Stimulated activated effector memory CD8-positive, alpha-beta T cell treated with anti-CD3 and anti-CD28 coated beads, Interleukin-12 subunit alpha, Interleukin-12 subunit beta, amount 100 ng/mL, for 72 hours (primary cell): ENCODE measurements at regions not wholly inside any gene's neighbourhood (a gene's known extent, or its start where the extent isn't known, plus 50 kb on each side); places are given as distances from the start of the nearest gene placed in this dataset.

Experiments used
- ATAC-seq: fragments of 150-1000 bp; cut with Tn5 transposase; 2 replicates; pipeline ENCODE4 v1.10.0; 2021
- DNase-seq, 2 donors: peaks; one replicate each; pipeline ENCODE4 v3.0.0; 2021 to 2022; ENCODE audit warnings: low spot score in 2 of 2
- H3K27ac Mint-ChIP-seq: one replicate; pipeline ENCODE4 v1.8.0; 2022; ENCODE audit warnings: mild to moderate bottlenecking, mixed read lengths
- H3K36me3 Mint-ChIP-seq: one replicate; pipeline ENCODE4 v1.8.0; 2022; ENCODE audit warnings: mild to moderate bottlenecking, mixed read lengths
- H3K4me1 Mint-ChIP-seq: one replicate; pipeline ENCODE4 v1.8.0; 2022; ENCODE audit warnings: mixed read lengths
- H3K4me3 Mint-ChIP-seq: one replicate; pipeline ENCODE4 v1.8.0; 2022; ENCODE audit warnings: mild to moderate bottlenecking, mixed read lengths
- H3K9me3 Mint-ChIP-seq: one replicate; pipeline ENCODE4 v1.8.0; 2022; ENCODE audit warnings: mixed read lengths

- H3K4me1 Mint-ChIP-seq, result no peaks in the 10 kb centered on the region
- H3K4me3 Mint-ChIP-seq, result no peak overlapping the region
- peaks cover 8% of the 10 kb centered on the region for H3K9me3 Mint-ChIP-seq
- no peak for ATAC-seq
- no peak for DNase-seq
- H3K36me3 Mint-ChIP-seq, result no peaks in the 10 kb centered on the region
- no peak overlapping the region for H3K27ac Mint-ChIP-seq
Measured at GRCh38 chr1:56019472-56019871, 559.9 kb downstream of the PLPP3 start.

- DNase-seq, result no peak
- no peak for ATAC-seq
- Mint-ChIP-seq H3K36me3 (no peaks in the 10 kb centered on the region), H3K27ac (no peak overlapping the region), H3K4me3 (no peak overlapping the region), H3K4me1 (no peaks in the 10 kb centered on the region), H3K9me3 (peaks cover 18% of the 10 kb centered on the region)
Measured at GRCh38 chr1:56017336-56017735, 562.0 kb downstream of the PLPP3 start.

DNA sequence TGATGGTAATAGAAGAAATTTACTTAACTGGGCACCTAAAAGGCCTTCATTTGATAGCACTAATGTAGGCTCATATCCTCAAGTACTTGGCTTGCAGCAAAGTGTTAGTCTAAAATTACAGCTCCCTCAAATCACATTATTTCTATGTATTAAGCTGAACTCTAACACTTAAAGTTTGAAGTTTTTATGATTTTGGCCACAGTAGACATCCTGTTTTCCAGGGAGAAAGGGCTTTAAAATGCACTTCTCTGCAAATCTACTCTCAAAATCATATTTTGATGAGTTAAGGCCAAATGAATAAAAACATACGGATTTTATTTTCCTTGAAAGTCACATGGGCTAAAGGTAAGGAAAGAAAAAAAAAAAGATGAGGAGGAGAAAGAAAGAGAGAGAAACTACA, 575.5 kb downstream of the PLPP3 start:
- H3K27ac Mint-ChIP-seq, result no peak overlapping the region

DNA sequence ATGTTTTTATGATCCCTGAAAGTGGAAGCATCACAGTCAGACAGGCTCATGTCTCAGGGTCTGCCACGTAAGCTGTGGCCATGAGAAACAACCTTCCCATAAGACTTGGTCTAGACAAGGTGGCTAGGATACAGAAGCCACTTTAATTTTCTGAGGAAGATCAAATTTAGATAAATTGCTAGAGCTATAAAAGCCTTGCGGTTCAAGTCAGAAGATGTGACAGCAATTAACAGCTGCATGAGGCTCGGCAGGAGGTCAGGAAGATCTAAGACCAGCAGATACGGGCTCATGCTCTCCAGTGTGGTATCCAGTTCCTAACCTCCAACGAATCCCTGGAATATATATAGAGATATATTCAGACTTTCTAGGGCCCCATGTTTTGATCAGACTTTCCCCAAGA, 577.1 kb downstream of the PLPP3 start:
- Mint-ChIP-seq H3K4me1 (no peaks in the 10 kb centered on the region), H3K4me3 (no peak overlapping the region), H3K36me3 (no peaks in the 10 kb centered on the region), H3K9me3 (peaks cover 3% of the 10 kb centered on the region), H3K27ac (no peak overlapping the region)
- no peak for ATAC-seq
- DNase-seq, result no peak

More for the DNA sequence above, 575.5 kb downstream of the PLPP3 start:
- ATAC-seq, result no peak
- no peaks in the 10 kb centered on the region for H3K4me1 Mint-ChIP-seq
- DNase-seq, result no peak
- H3K9me3 Mint-ChIP-seq, result peaks cover 2% of the 10 kb centered on the region
- no peak overlapping the region for H3K4me3 Mint-ChIP-seq
- H3K36me3 Mint-ChIP-seq, result no peaks in the 10 kb centered on the region

- no peak for ATAC-seq
Measured at GRCh38 chr1:56000424-56000823, 578.9 kb downstream of the PLPP3 start.

GRCh38 chr1:55997536-55997935, 581.8 kb downstream of the PLPP3 start:
- DNase-seq (no peak), ATAC-seq (no peak)
- peaks cover 8% of the 10 kb centered on the region for H3K9me3 Mint-ChIP-seq
- H3K4me1 Mint-ChIP-seq, result no peaks in the 10 kb centered on the region
- no peak overlapping the region for H3K27ac Mint-ChIP-seq
- no peak overlapping the region for H3K4me3 Mint-ChIP-seq
- no peaks in the 10 kb centered on the region for H3K36me3 Mint-ChIP-seq

More at GRCh38 chr1:56000424-56000823, 578.9 kb downstream of the PLPP3 start:
- no peak overlapping the region for H3K27ac Mint-ChIP-seq
- H3K4me1 Mint-ChIP-seq, result no peaks in the 10 kb centered on the region
- no peaks in the 10 kb centered on the region for H3K36me3 Mint-ChIP-seq
- H3K4me3 Mint-ChIP-seq, result no peak overlapping the region
- peaks cover 5% of the 10 kb centered on the region for H3K9me3 Mint-ChIP-seq
- DNase-seq, result no peak

DNA sequence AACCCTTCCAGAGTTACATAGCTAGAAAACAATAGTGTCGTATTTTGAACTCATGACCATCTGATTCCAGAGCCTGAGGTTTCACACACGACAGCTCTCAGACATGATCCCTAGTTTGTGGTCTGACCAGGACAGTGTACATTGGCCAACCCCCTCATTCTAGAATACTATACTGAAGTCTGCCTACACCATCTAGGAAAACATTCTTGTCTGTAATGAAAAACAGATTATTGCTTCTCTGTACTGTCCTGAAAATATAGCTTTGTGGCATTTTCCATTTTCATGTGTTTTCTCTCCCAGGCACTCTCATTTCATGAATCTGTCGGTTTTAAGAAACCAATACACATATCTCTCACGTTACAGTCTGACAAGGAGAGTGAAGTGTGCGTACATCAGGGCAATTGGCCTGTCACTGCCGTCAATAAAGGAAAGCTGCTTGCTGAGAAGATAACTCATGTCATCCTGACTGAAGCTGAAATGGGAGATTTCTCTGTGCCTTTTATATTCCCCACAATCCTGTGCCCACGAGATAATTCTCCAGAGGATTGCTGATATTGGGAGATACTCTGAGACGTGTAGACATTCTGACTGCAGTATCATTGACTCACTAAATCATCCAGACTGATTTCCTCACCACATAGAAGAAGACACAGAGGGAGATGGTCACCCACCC, 585.6 kb downstream of the PLPP3 start:
- DNase-seq (no peak), ATAC-seq (no peak)
- H3K36me3 Mint-ChIP-seq, result no peaks in the 10 kb centered on the region
- no peaks in the 10 kb centered on the region for H3K4me1 Mint-ChIP-seq
- H3K4me3 Mint-ChIP-seq, result no peak overlapping the region
- no peak overlapping the region for H3K27ac Mint-ChIP-seq
- peaks cover 6% of the 10 kb centered on the region for H3K9me3 Mint-ChIP-seq

GRCh38 chr1:55990007-55990406, 589.4 kb downstream of the PLPP3 start:
- H3K9me3 Mint-ChIP-seq, result peaks cover under 1% of the 10 kb centered on the region
- DNase-seq (no peak), ATAC-seq (no peak)
- H3K36me3 Mint-ChIP-seq, result no peaks in the 10 kb centered on the region
- H3K4me3 Mint-ChIP-seq, result no peak overlapping the region
- H3K27ac Mint-ChIP-seq, result no peak overlapping the region
- H3K4me1 Mint-ChIP-seq, result no peaks in the 10 kb centered on the region

DNA sequence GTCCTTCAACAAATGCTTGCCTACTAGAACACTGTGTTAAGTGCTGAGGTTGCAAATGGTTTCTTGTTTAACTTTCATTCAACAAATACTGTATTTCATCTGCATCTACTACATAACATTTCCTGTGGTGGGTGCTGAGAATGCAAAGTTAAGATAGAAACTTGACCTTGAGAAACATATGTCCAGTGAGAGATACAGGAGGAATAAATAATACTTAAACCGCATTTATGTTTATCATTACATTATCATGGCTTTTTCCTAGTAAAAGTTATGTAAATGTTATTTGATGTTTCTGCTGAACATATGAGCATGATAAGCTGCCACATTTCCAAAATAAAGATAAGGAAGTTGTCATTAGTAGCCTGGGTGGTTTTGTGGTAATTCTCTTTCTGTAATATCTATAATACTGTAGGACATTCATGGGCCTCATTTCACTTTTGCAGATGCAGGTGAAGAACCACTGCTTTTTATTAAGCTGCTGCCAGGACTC, 590.4 kb downstream of the PLPP3 start:
- DNase-seq (no peak), ATAC-seq (no peak)
- H3K9me3 Mint-ChIP-seq, result no peaks in the 10 kb centered on the region
- H3K4me3 Mint-ChIP-seq, result no peak overlapping the region
- H3K36me3 Mint-ChIP-seq, result no peaks in the 10 kb centered on the region
- H3K27ac Mint-ChIP-seq, result no peak overlapping the region
- H3K4me1 Mint-ChIP-seq, result no peaks in the 10 kb centered on the region

- no peak overlapping the region for H3K4me3 Mint-ChIP-seq
- H3K36me3 Mint-ChIP-seq, result no peaks in the 10 kb centered on the region
- ATAC-seq (no peak), DNase-seq (no peak)
- H3K27ac Mint-ChIP-seq, result no peak overlapping the region
- H3K4me1 Mint-ChIP-seq, result no peaks in the 10 kb centered on the region
- H3K9me3 Mint-ChIP-seq, result no peaks in the 10 kb centered on the region
Measured at GRCh38 chr1:55987491-55988249, 591.7 kb downstream of the PLPP3 start.

- Mint-ChIP-seq H3K4me3 (no peak overlapping the region), H3K4me1 (no peaks in the 10 kb centered on the region), H3K27ac (no peak overlapping the region), H3K9me3 (no peaks in the 10 kb centered on the region), H3K36me3 (no peaks in the 10 kb centered on the region)
- no peak for ATAC-seq
- DNase-seq, result no peak
Measured at GRCh38 chr1:55986003-55986402, 593.4 kb downstream of the PLPP3 start.

DNA sequence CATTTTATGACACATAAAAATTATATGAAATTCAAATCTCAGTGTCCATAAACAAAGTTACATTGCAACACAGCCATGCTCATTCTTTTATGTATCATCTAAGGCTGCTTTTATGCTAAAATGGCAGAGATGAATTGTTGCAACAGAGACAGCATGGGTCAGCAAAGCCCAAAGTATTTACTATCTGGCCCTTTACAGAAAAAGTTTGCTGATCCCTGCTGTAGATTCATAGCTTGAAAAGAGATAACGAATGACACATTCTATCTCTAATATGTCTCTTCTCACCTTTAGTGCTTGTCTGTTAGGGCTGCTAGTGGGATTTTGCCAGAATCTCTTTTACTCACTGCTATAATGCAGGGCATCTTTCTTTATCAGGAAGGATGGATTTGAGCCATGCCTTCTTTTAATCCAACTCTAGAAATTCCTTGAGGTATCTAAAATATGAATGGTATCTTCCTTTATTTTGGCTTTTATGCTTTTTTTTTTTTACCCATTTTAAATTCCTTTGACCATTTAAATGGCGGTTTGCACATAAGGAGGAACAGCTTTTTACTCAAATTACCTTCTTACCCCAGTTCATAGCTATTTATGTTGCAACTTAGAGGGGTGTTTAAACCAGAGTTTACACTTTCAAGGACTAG, 598.2 kb downstream of the PLPP3 start:
- Mint-ChIP-seq H3K4me3 (no peak overlapping the region), H3K4me1 (no peaks in the 10 kb centered on the region), H3K9me3 (no peaks in the 10 kb centered on the region), H3K36me3 (no peaks in the 10 kb centered on the region), H3K27ac (no peak overlapping the region)
- DNase-seq, result no peak
- no peak for ATAC-seq

GRCh38 chr1:55980582-55980981, 598.8 kb downstream of the PLPP3 start:
- Mint-ChIP-seq H3K9me3 (no peaks in the 10 kb centered on the region), H3K4me1 (no peaks in the 10 kb centered on the region), H3K27ac (no peak overlapping the region), H3K36me3 (no peaks in the 10 kb centered on the region), H3K4me3 (no peak overlapping the region)
- DNase-seq, result no peak
- no peak for ATAC-seq

- H3K4me1 Mint-ChIP-seq, result no peaks in the 10 kb centered on the region
- DNase-seq, result no peak
- ATAC-seq, result no peak
- H3K27ac Mint-ChIP-seq, result no peak overlapping the region
- no peak overlapping the region for H3K4me3 Mint-ChIP-seq
- H3K9me3 Mint-ChIP-seq, result peaks cover 3% of the 10 kb centered on the region
- no peaks in the 10 kb centered on the region for H3K36me3 Mint-ChIP-seq
Measured at GRCh38 chr1:55974714-55975441, 604.5 kb downstream of the PLPP3 start.

DNA sequence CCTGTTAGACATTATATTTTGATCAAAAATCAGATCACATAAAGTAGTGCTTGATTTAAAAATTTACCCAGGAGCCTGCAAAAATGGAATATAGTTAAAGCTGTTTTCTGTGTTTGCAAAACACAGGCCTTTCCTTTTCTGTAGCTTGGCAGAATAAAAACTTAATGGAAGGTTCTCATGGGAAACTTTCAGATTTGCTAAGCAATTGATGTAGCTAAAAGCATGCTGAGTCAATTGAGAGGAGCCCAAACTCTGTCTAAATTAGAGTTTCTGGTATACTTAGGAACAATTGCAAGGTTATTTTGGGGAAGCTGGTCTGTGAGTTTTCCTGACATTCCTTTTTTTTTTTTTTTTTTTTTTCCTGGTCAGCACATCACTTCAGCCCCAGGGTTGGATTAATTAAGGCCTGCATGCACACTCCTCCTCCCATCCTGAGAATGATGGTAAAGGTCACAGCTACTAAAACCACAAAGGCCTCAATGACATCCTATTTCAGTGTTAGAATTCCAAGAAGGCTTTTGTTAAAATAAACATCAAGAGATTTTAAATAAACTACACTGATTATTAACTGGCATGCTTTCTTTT, 608.7 kb downstream of the PLPP3 start:
- Mint-ChIP-seq H3K27ac (no peak overlapping the region), H3K9me3 (peaks cover 9% of the 10 kb centered on the region), H3K4me1 (no peaks in the 10 kb centered on the region), H3K4me3 (no peak overlapping the region), H3K36me3 (no peaks in the 10 kb centered on the region)
- DNase-seq (no peak), ATAC-seq (no peak)
